Neural progenitor cell (in vitro differentiated cells): ENCODE measurements at regions not wholly inside any gene's neighbourhood (a gene's known extent, or its start where the extent isn't known, plus 50 kb on each side); places are given as distances from the start of the nearest gene placed in this dataset.

ENCODE experiments used
- CTCF ChIP-seq: fragments of 200-600 bp; sonication (generic); IDR thresholded peaks from 2 replicates; pipeline ENCODE4 v1.5.1; 2017; ENCODE audit warnings: antibody characterized with exemption, mild to moderate bottlenecking
- EZH2 ChIP-seq: fragments of 200-600 bp; sonication (generic); IDR thresholded peaks from 2 replicates; pipeline ENCODE4 v1.6.1; 2017; ENCODE audit warnings: antibody characterized with exemption, mild to moderate bottlenecking, moderate library complexity

- TF ChIP-seq EZH2 (no peak), CTCF (no peak)
Observed at GRCh38 chr5:3694819-3695218, 99.2 kb downstream of the IRX1 start.
